HG03103 (cell line): ENCODE measurements at regions not wholly inside any gene's neighbourhood (a gene's known extent, or its start where the extent isn't known, plus 50 kb on each side); places are given as distances from the start of the nearest gene placed in this dataset.
A peak's percentile ranks its signal among the peaks of the same experiment; 100 is the strongest.
"Not testable (repeated sequence)": the region's sequence is repeated elsewhere in the genome, so short reads cannot be mapped to it uniquely, and the experiment has no call there.

ENCODE experiments used
- ATAC-seq: cut with Tn5 transposase; IDR thresholded peaks from one replicate; pipeline ENCODE4 v1.9.1; 2021; ENCODE audit warnings: low read depth; ENCODE audit not compliant: unreplicated experiment

- ATAC-seq: no peak
Measured at GRCh38 chr7:47093320-47094234, 488.3 kb downstream of the TNS3 start.

GRCh38 chr7:47092336-47092735 is 489.6 kb downstream of the TNS3 start:
- no peak for ATAC-seq

- no peak for ATAC-seq
Measured at GRCh38 chr7:47091141-47091540, 490.8 kb downstream of the TNS3 start.

GRCh38 chr7:47089461-47089860 is 492.4 kb downstream of the TNS3 start:
- no peak for ATAC-seq

- ATAC-seq: no peak
Measured at GRCh38 chr7:47089068-47089417, 492.9 kb downstream of the TNS3 start.

- peak; percentile 78 for ATAC-seq
Measured at GRCh38 chr7:47088329-47089067, 493.4 kb downstream of the TNS3 start.

- no peak for ATAC-seq
Measured at GRCh38 chr7:47087866-47088265, 494.0 kb downstream of the TNS3 start.

- no peak for ATAC-seq
Measured at GRCh38 chr7:47085491-47086275, 496.2 kb downstream of the TNS3 start.

GRCh38 chr7:47083476-47084250 is 498.2 kb downstream of the TNS3 start:
- no peak for ATAC-seq

GRCh38 chr7:47080816-47081215 is 501.1 kb downstream of the TNS3 start:
- ATAC-seq: no peak

- no peak for ATAC-seq
Measured at GRCh38 chr7:47078241-47078640, 503.7 kb downstream of the TNS3 start.

GRCh38 chr7:47074702-47075153 is 507.2 kb downstream of the TNS3 start:
- ATAC-seq: no peak

- no peak for ATAC-seq
Measured at GRCh38 chr7:47073284-47073683, 508.6 kb downstream of the TNS3 start.

GRCh38 chr7:47071866-47072265 is 510.0 kb downstream of the TNS3 start:
- no peak for ATAC-seq

- no peak for ATAC-seq
Measured at GRCh38 chr7:47069385-47070076, 512.4 kb downstream of the TNS3 start.

GRCh38 chr7:47066976-47067614 is 514.8 kb downstream of the TNS3 start:
- no peak for ATAC-seq

- no peak for ATAC-seq
Measured at GRCh38 chr7:47056731-47057130, 525.2 kb downstream of the TNS3 start.

GRCh38 chr7:47052541-47053208 is 529.2 kb downstream of the TNS3 start:
- ATAC-seq: not testable (repeated sequence)
